ENCODE measurements at regions not wholly inside any gene's neighbourhood (a gene's known extent, or its start where the extent isn't known, plus 50 kb on each side); places are given as distances from the start of the nearest gene placed in this dataset.

DNA sequence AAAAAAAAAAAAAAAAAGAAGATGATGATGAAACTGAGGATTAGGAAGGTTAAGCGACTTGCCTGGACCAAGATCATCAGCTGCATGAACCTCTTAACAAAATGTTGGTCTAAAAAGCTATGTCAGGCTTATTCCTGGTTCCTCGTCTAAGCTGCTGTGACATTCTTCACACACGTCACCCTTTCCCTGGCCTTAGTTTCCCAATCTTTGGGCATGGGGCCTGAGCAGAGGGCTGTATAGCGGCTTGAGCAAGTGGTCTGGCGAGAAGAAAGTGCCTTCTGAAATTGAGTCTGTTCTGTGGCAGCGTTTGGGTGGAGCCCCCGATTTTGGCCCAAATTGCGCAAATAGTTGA, 58.7 kb upstream of the CCND2 start:
- TF ChIP-seq, protein P1, sequence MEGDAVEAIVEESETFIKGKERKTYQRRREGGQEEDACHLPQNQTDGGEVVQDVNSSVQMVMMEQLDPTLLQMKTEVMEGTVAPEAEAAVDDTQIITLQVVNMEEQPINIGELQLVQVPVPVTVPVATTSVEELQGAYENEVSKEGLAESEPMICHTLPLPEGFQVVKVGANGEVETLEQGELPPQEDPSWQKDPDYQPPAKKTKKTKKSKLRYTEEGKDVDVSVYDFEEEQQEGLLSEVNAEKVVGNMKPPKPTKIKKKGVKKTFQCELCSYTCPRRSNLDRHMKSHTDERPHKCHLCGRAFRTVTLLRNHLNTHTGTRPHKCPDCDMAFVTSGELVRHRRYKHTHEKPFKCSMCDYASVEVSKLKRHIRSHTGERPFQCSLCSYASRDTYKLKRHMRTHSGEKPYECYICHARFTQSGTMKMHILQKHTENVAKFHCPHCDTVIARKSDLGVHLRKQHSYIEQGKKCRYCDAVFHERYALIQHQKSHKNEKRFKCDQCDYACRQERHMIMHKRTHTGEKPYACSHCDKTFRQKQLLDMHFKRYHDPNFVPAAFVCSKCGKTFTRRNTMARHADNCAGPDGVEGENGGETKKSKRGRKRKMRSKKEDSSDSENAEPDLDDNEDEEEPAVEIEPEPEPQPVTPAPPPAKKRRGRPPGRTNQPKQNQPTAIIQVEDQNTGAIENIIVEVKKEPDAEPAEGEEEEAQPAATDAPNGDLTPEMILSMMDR (conservative IDR thresholded peaks at IDR 0.05) = no peak
- no peak for TF ChIP-seq EZH2 (IDR thresholded peaks at IDR 0.05; ENCODE audit: low read depth)

Measured in PC-9 (cell line).